ENCODE measurements at regions not wholly inside any gene's neighbourhood (a gene's known extent, or its start where the extent isn't known, plus 50 kb on each side); places are given as distances from the start of the nearest gene placed in this dataset.
A peak's percentile ranks its signal among the peaks of the same experiment; 100 is the strongest.

DNA sequence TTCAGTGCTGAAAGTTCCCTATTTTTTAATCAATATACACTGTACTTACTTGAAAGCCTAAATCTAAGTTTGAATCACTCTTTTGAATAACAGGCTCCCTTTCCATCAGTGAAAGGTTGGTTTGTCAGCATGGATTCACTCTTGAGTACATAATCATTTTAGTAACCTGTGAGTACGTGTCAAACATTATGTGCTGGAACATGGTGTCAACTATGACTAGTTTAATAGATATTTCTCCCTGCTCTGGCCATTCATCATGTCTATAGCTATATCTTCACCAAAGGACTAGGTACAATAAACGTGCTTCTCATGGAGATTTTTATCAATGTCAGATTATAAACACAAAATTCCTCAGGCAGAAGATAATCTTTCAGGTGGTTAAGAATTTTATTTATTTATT, 61.7 kb upstream of the MDFIC start:
- DNase-seq (no peak), ATAC-seq (no peak)
- H3K27ac Mint-ChIP-seq = no peak overlapping the region
- H3K4me1 Mint-ChIP-seq = no peaks in the 10 kb centered on the region
- H3K4me3 Mint-ChIP-seq = no peak overlapping the region
- no peaks in the 10 kb centered on the region for H3K27me3 Mint-ChIP-seq
- no peaks in the 10 kb centered on the region for H3K9me3 Mint-ChIP-seq

DNA sequence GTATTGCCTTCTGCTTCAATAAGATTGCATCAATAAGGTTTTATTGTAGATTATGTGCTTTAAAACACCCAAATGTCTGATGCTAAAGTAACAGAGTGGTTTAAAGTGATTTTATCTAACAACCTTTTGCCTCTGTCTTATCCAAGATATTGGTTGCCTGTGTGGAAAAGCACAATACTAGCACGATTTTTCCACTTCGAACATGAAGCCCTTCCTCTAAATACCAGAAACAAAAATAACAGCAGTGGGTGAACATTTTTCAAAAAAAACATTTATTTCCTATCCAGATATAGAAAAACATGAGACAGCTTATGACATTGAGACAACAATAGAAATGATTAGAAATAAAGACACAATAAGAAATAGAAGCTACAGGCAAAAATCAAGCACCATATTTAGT, 59.5 kb upstream of the MDFIC start:
- Mint-ChIP-seq H3K27ac (no peak overlapping the region), H3K4me1 (peaks cover 5% of the 10 kb centered on the region), H3K27me3 (no peaks in the 10 kb centered on the region), H3K9me3 (no peaks in the 10 kb centered on the region), H3K4me3 (no peak overlapping the region)
- ATAC-seq = no peak
- DNase-seq = no peak

DNA sequence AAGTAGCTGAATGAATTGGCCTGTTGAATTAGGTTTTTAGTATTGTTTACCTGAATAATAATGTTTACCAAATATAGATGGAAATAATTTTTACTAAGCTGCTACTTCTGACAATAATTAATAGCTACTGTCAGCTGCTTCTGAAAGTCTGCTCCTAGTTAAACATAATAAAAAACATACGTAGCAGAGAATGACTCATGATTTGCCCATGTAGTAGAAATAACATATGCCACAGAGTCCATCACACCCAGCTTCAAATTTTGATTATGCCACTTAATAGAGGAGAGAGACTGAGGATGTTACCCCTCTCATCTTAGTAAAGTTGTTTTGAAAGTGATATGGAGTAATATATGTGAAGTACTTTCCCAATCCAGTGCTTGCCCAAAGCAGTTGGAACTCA, 57.6 kb upstream of the MDFIC start:
- ATAC-seq = no peak
- no peak for DNase-seq

DNA sequence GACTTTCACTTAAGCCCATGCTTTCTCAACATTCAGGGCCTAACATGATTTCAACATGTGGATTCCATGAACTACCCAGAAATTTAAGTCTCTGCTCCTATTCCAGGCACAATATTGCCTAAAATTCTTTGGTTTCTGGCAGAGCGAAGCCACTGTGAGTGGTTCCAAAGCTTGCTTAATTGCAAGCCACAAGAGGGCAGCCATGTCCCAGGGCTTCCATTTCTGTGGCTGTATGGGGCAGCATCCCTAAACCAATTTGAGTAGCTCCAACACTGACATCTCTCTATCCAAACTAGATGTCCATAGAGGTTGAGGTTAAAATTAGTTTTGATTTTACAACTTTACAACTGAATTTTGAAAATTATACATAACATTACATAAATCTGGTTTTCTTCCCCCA, 56.3 kb upstream of the MDFIC start:
- Mint-ChIP-seq H3K27me3 (no peaks in the 10 kb centered on the region), H3K27ac (no peak overlapping the region), H3K9me3 (no peaks in the 10 kb centered on the region), H3K4me1 (peaks cover 6% of the 10 kb centered on the region), H3K4me3 (no peak overlapping the region)
- ATAC-seq = peak; percentile 82
- peak; percentile 32 to 44 for DNase-seq

More for the DNA sequence above, 57.6 kb upstream of the MDFIC start:
- H3K27ac Mint-ChIP-seq = no peak overlapping the region
- no peaks in the 10 kb centered on the region for H3K9me3 Mint-ChIP-seq
- H3K4me3 Mint-ChIP-seq = no peak overlapping the region
- H3K27me3 Mint-ChIP-seq = no peaks in the 10 kb centered on the region
- peaks cover 6% of the 10 kb centered on the region for H3K4me1 Mint-ChIP-seq
